SJSA1 (cell line): ENCODE measurements at regions not wholly inside any gene's neighbourhood (a gene's known extent, or its start where the extent isn't known, plus 50 kb on each side); places are given as distances from the start of the nearest gene placed in this dataset.
"Not testable (repeated sequence)": the region's sequence is repeated elsewhere in the genome, so short reads cannot be mapped to it uniquely, and the experiment has no call there.

Source experiments
- DNase-seq, 2 experiments: peaks; one replicate each; pipeline ENCODE4 v3.0.0-alpha.2; 2015 to 2020; ENCODE audit warnings: low spot score in 2 of 2, low read depth in 1 of 2
- H3K27ac ChIP-seq: fragments of 250-450 bp; sonication (Bioruptor Pico); 2 replicates; pipeline ENCODE4 v1.5.1; 2020; ENCODE audit warnings: mild to moderate bottlenecking, moderate library complexity
- H3K27me3 ChIP-seq: fragments of 250-450 bp; sonication (Bioruptor Pico); replicated peaks from 2 replicates; pipeline ENCODE4 v1.5.1; 2020; ENCODE audit warnings: mild to moderate bottlenecking, moderate library complexity
- H3K36me3 ChIP-seq: fragments of 250-450 bp; sonication (Bioruptor Pico); 2 replicates; pipeline ENCODE4 v1.5.1; 2020; ENCODE audit warnings: mild to moderate bottlenecking
- H3K4me1 ChIP-seq: fragments of 250-450 bp; sonication (Bioruptor Pico); replicated peaks from 2 replicates; pipeline ENCODE4 v1.6.1; 2021; ENCODE audit warnings: mild to moderate bottlenecking
- H3K4me3 ChIP-seq: fragments of 250-450 bp; sonication (Bioruptor Pico); 2 replicates; pipeline ENCODE4 v1.5.1; 2020; ENCODE audit warnings: mild to moderate bottlenecking
- H3K9me3 ChIP-seq: fragments of 250-450 bp; sonication (Bioruptor Pico); replicated peaks from 2 replicates; pipeline ENCODE4 v1.5.1; 2020; ENCODE audit warnings: mild to moderate bottlenecking

- Histone ChIP-seq H3K36me3 (no peaks in the 10 kb centered on the region), H3K9me3 (no peaks in the 10 kb centered on the region; the same call in 1 of the 2 replicates), H3K4me3 (no peak overlapping the region), H3K27ac (no peak overlapping the region), H3K4me1 (no peaks in the 10 kb centered on the region), H3K27me3 (no peaks in the 10 kb centered on the region)
- DNase-seq: no peak
Observed at GRCh38 chr3:82461049-82461889, 699.8 kb upstream of the GBE1 start.

GRCh38 chr3:82448320-82448719 is 686.9 kb upstream of the GBE1 start:
- H3K27me3 ChIP-seq: no peaks in the 10 kb centered on the region
- H3K36me3 ChIP-seq: no peaks in the 10 kb centered on the region
- no peak for DNase-seq
- H3K27ac ChIP-seq: no peak overlapping the region
- H3K9me3 ChIP-seq: no peaks in the 10 kb centered on the region
- H3K4me3 ChIP-seq: no peak overlapping the region
- H3K4me1 ChIP-seq: no peaks in the 10 kb centered on the region

GRCh38 chr3:82428821-82429220 is 667.4 kb upstream of the GBE1 start:
- H3K27me3 ChIP-seq, H3K27ac ChIP-seq, H3K36me3 ChIP-seq, H3K4me1 ChIP-seq, DNase-seq, H3K4me3 ChIP-seq, H3K9me3 ChIP-seq: not testable (repeated sequence)

- no peaks in the 10 kb centered on the region for H3K27me3 ChIP-seq
- DNase-seq: no peak
- H3K4me1 ChIP-seq: no peaks in the 10 kb centered on the region
- H3K9me3 ChIP-seq: no peaks in the 10 kb centered on the region
- H3K36me3 ChIP-seq: no peaks in the 10 kb centered on the region
- no peak overlapping the region for H3K27ac ChIP-seq
- no peak overlapping the region for H3K4me3 ChIP-seq
Observed at GRCh38 chr3:82424031-82424339, 662.5 kb upstream of the GBE1 start.

DNA sequence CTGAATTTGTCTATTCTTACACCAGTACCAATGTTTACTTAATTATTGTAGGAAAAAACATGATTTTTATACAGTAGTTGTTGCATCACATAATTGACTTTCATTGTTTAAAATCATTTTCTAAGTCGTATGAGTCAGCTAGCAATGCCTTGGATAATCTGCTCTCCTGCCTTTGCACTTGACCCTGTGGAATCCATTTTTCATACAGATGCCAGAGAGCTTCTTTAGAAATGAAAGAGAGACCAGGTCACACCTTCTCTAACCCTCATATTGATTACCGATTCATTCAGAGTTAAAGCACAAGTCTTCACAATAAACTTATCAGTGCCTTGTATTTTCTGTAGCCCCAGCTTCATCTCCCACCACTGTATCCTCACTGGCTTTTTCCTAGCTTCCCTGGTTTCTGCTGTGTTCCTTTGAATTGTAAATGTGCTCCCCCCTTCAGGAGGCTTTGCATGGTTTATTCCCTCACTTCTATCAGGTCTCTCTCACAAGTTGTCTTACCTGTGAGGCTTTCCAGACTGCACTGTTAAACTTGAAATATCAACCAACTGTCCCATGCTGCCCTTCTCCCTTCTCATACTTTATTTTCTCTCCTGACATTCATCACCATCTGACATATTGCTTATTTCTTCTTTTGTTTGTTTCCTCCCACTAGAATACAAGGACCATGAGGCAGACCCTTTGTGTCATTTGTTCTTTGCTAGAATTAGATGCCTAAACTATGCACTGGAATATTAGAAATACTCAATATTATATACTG is 662.0 kb upstream of the GBE1 start:
- no peak for DNase-seq
- Histone ChIP-seq H3K4me1 (no peaks in the 10 kb centered on the region), H3K4me3 (no peak overlapping the region), H3K27ac (no peak overlapping the region), H3K36me3 (no peaks in the 10 kb centered on the region), H3K9me3 (no peaks in the 10 kb centered on the region), H3K27me3 (no peaks in the 10 kb centered on the region)

- H3K27ac ChIP-seq: no peak overlapping the region
- no peaks in the 10 kb centered on the region for H3K4me1 ChIP-seq
- H3K27me3 ChIP-seq: no peaks in the 10 kb centered on the region
- H3K36me3 ChIP-seq: no peaks in the 10 kb centered on the region
- no peak overlapping the region for H3K4me3 ChIP-seq
- DNase-seq: no peak
- H3K9me3 ChIP-seq: no peaks in the 10 kb centered on the region
Observed at GRCh38 chr3:82416830-82417229, 655.4 kb upstream of the GBE1 start.

DNA sequence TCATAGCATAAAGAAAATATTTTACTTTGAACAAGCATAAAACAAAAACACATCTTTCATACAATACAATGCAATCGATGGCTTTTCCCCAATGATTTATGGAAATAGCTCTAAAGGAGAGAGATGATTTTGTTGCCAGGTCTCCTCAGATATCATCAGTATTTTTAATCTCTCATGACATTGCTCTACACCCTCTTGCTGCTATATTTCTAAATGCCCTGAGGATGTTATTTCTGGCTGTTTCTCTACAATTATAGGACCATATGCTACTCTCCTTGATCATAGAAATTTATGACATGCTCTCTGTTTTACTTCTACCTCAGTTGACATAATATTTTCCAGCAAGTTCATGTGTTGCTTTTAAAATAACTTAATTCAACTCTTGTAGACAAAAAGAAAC is 654.9 kb upstream of the GBE1 start:
- Histone ChIP-seq H3K27me3 (no peaks in the 10 kb centered on the region), H3K9me3 (no peaks in the 10 kb centered on the region), H3K36me3 (no peaks in the 10 kb centered on the region), H3K27ac (no peak overlapping the region), H3K4me3 (no peak overlapping the region), H3K4me1 (no peaks in the 10 kb centered on the region)
- no peak for DNase-seq

- Histone ChIP-seq H3K27ac (no peak overlapping the region), H3K9me3 (no peaks in the 10 kb centered on the region), H3K4me3 (no peak overlapping the region), H3K27me3 (no peaks in the 10 kb centered on the region), H3K36me3 (no peaks in the 10 kb centered on the region), H3K4me1 (no peaks in the 10 kb centered on the region)
- no peak for DNase-seq
Observed at GRCh38 chr3:82413171-82413570, 651.7 kb upstream of the GBE1 start.

DNA sequence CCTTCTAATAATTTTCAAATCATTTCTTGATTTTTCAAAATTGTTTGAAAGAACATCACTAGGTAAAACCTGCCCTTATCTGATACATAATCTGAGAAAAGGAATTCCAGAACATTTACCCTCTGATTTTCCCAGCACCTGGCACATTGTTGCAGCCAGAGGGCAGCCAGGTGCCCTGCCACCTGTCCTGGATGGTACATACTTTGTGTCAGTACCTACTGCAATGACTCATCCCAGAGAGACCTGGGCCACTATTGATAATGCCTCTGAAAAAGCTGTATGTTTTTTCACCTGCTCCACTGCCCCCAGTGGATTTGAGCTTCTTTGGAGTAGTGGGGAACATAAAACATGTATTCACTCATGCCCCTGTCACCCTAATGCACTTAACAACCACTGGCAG is 648.9 kb upstream of the GBE1 start:
- Histone ChIP-seq H3K4me3 (no peak overlapping the region), H3K27ac (no peak overlapping the region), H3K36me3 (no peaks in the 10 kb centered on the region), H3K4me1 (no peaks in the 10 kb centered on the region), H3K9me3 (no peaks in the 10 kb centered on the region), H3K27me3 (no peaks in the 10 kb centered on the region)
- no peak for DNase-seq

GRCh38 chr3:82409842-82410241 is 648.4 kb upstream of the GBE1 start:
- no peak for DNase-seq
- Histone ChIP-seq H3K4me3 (no peak overlapping the region), H3K27ac (no peak overlapping the region), H3K4me1 (no peaks in the 10 kb centered on the region), H3K36me3 (no peaks in the 10 kb centered on the region), H3K27me3 (no peaks in the 10 kb centered on the region), H3K9me3 (no peaks in the 10 kb centered on the region)

DNA sequence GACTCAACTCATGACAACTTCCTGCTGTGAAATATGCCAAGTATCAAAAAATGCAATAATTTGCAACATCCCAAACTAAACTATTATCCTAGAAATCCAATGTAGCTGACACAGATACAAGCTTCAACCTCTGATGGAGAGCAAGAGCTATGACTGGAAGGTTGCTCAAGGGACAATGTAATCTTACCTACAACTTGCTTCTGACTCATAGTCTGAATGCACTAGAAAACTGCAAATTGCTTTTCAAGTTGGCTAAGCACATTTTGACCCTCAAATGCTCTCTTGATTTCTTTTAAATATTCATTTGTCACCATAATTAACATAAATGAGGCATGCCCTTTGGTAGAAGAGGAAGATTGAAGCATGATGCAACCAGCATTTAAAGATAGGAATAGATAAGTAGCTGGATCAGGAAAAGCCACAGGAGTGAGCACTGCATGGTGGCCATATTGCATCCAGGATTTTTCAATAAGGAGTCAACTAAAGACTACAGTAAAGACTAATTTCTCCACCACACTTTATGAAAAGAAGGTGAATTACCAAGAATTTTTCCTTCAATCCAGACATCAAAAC is 630.8 kb upstream of the GBE1 start:
- H3K4me1 ChIP-seq: no peaks in the 10 kb centered on the region
- no peaks in the 10 kb centered on the region for H3K36me3 ChIP-seq
- no peak overlapping the region for H3K4me3 ChIP-seq
- DNase-seq: no peak
- H3K27me3 ChIP-seq: no peaks in the 10 kb centered on the region
- H3K27ac ChIP-seq: no peak overlapping the region
- no peaks in the 10 kb centered on the region for H3K9me3 ChIP-seq

GRCh38 chr3:82390868-82391267 is 629.4 kb upstream of the GBE1 start:
- Histone ChIP-seq H3K27me3 (no peaks in the 10 kb centered on the region), H3K4me3 (no peak overlapping the region), H3K9me3 (no peaks in the 10 kb centered on the region), H3K36me3 (no peaks in the 10 kb centered on the region), H3K27ac (no peak overlapping the region), H3K4me1 (no peaks in the 10 kb centered on the region)
- DNase-seq: no peak

DNA sequence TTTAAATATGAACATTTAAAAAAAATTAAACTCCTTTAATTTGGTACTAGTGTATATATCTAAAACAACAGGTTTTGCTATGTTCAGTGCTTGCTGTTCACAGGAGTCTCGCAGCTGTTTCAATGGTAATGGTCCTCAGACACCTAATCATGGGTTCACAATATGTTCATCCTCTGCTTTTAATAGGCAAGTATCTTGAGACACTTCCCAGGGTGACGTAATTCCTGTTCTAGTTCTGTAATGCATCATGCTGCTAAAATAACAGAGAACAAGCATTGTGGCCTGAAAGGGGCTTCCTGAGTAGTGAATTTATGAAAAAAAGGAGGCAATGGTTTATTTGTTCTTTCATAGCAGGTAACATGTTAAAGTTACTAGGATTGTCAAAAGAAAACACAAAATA is 625.2 kb upstream of the GBE1 start:
- H3K36me3 ChIP-seq: no peaks in the 10 kb centered on the region
- DNase-seq: no peak
- H3K4me3 ChIP-seq: no peak overlapping the region
- no peaks in the 10 kb centered on the region for H3K27me3 ChIP-seq
- no peak overlapping the region for H3K27ac ChIP-seq
- no peaks in the 10 kb centered on the region for H3K4me1 ChIP-seq
- H3K9me3 ChIP-seq: no peaks in the 10 kb centered on the region

GRCh38 chr3:82384181-82384580 is 622.7 kb upstream of the GBE1 start:
- Histone ChIP-seq H3K4me3 (no peak overlapping the region), H3K27me3 (no peaks in the 10 kb centered on the region)
- DNase-seq: no peak

More at GRCh38 chr3:82384181-82384580, 622.7 kb upstream of the GBE1 start:
- Histone ChIP-seq H3K4me1 (no peaks in the 10 kb centered on the region), H3K36me3 (no peaks in the 10 kb centered on the region), H3K27ac (no peak overlapping the region), H3K9me3 (no peaks in the 10 kb centered on the region)
